ENCODE measurements at regions not wholly inside any gene's neighbourhood (a gene's known extent, or its start where the extent isn't known, plus 50 kb on each side); places are given as distances from the start of the nearest gene placed in this dataset.

DNA sequence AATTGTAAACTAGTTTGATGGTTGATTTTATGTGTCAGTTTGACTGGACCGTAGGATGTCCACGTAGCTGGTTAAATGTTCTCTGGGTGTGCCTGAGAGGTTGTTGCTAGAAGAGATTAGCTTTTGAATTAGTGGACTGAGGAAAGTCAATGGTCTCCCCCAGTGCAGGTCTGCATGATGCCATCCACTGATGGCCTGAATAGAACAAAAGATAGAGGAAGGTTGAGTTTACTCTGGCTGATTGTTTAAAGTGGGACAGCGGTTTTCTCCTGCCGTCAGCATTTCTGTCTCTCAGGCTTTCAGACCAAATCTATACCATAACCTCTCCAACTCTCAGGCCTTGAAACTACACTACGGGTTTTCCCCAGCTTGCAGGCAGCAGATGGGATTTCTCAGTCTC lies 899.2 kb upstream of the WWC1 start:
- Histone ChIP-seq H3K27ac (ENCODE audit: low read length in 2 of 2) (no peak overlapping the region), H3K36me3 (replicated peaks in 1 of 2; ENCODE audit: control extremely low read depth in 1 of 2, control insufficient read depth in 1 of 2, extremely low read depth in 1 of 2, insufficient read depth in 2 of 2, low read length in 1 of 2) (no peaks in the 10 kb centered on the region), H2AFZ (ENCODE audit: insufficient read depth, low read depth, low read length, poor library complexity, severe bottlenecking) (no peak overlapping the region), H3K9me3 (ENCODE audit: control extremely low read depth in 1 of 3, control insufficient read depth in 2 of 3, insufficient read depth in 1 of 3, low read length in 2 of 3) (no peaks in the 10 kb centered on the region), H3K4me2 (replicated peaks; ENCODE audit: low read depth, low read length, poor library complexity, severe bottlenecking) (no peak overlapping the region), H3K79me2 (ENCODE audit: control insufficient read depth, insufficient read depth, low read length) (no peaks in the 10 kb centered on the region), H3K27me3 (replicated peaks in 1 of 4; ENCODE audit: control extremely low read depth in 1 of 4, control insufficient read depth in 3 of 4, insufficient read depth in 4 of 4, low read length in 3 of 4) (no peaks in the 10 kb centered on the region), H3K9ac (ENCODE audit: low read length) (no peak overlapping the region), H3K4me1 (ENCODE audit: control insufficient read depth in 2 of 2, insufficient read depth in 2 of 2, low read length in 2 of 2) (no peaks in the 10 kb centered on the region), H4K20me1 (ENCODE audit: control insufficient read depth, insufficient read depth, low read length, poor library complexity, severe bottlenecking) (no peaks in the 10 kb centered on the region), H3K4me3 (ENCODE audit: control extremely low read depth in 1 of 5, extremely low read depth in 1 of 5, insufficient read depth in 1 of 5, low read depth in 2 of 5, low read length in 4 of 5) (no peak overlapping the region)
- Mint-ChIP-seq H3K4me3 (no peak overlapping the region), H3K4me1 (no peaks in the 10 kb centered on the region), H3K27ac (no peak overlapping the region), H3K27me3 (no peaks in the 10 kb centered on the region), H3K9me3 (ENCODE audit: insufficient read depth) (peaks cover 7% of the 10 kb centered on the region)
- intact Hi-C loops (cut with micrococcal nuclease): no loop called here
- 94% methylated on average over 2 of the region's 5 CpGs for WGBS (ENCODE audit: insufficient coverage)
- no peak for TF ChIP-seq EZH2 (IDR thresholded peaks at IDR 0.05; ENCODE audit: borderline replicate concordance, insufficient read depth, low read depth, low read length, poor library complexity, severe bottlenecking)
- TF ChIP-seq, protein P1, sequence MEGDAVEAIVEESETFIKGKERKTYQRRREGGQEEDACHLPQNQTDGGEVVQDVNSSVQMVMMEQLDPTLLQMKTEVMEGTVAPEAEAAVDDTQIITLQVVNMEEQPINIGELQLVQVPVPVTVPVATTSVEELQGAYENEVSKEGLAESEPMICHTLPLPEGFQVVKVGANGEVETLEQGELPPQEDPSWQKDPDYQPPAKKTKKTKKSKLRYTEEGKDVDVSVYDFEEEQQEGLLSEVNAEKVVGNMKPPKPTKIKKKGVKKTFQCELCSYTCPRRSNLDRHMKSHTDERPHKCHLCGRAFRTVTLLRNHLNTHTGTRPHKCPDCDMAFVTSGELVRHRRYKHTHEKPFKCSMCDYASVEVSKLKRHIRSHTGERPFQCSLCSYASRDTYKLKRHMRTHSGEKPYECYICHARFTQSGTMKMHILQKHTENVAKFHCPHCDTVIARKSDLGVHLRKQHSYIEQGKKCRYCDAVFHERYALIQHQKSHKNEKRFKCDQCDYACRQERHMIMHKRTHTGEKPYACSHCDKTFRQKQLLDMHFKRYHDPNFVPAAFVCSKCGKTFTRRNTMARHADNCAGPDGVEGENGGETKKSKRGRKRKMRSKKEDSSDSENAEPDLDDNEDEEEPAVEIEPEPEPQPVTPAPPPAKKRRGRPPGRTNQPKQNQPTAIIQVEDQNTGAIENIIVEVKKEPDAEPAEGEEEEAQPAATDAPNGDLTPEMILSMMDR (IDR thresholded peaks at IDR 0.05): no peak
- ChIA-PET POLR2A (no interaction called here), CTCF (no interaction called here)
- DNase-seq: no peak
- no peak for ATAC-seq (ENCODE audit: low read depth)

DNA sequence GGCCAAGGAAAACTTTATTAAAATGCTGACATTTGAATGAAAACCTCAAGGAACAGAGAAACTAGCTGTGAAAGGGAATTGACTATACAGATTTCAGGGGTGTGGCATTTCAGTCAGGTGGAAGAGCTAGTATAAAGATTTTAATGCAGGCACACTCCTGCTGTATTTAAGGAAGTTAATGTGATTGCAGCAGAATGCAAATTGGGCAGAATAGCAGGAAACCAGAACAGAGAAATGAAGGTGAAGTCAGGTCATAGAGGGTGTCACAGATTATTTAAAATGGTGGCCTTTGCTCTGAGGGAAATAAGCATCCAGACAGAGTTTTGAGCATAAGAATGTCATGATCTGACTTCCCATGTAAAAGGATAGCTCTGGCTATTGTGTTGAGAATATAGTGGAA lies 898.1 kb upstream of the WWC1 start:
- no peaks in the 10 kb centered on the region for H3K27me3 Mint-ChIP-seq

More for the DNA sequence above, 898.1 kb upstream of the WWC1 start:
- ATAC-seq (ENCODE audit: low read depth): no peak
- TF ChIP-seq, protein P1 (IDR thresholded peaks at IDR 0.05): no peak
- TF ChIP-seq EZH2 (IDR thresholded peaks at IDR 0.05; ENCODE audit: borderline replicate concordance, insufficient read depth, low read depth, low read length, poor library complexity, severe bottlenecking): no peak
- no peaks in the 10 kb centered on the region for H4K20me1 ChIP-seq (ENCODE audit: control insufficient read depth, insufficient read depth, low read length, poor library complexity, severe bottlenecking)
- intact Hi-C loops (cut with micrococcal nuclease): no loop called here
- ChIA-PET CTCF (no interaction called here), POLR2A (no interaction called here)
- H3K36me3 ChIP-seq (replicated peaks in 1 of 2; ENCODE audit: control extremely low read depth in 1 of 2, control insufficient read depth in 1 of 2, extremely low read depth in 1 of 2, insufficient read depth in 2 of 2, low read length in 1 of 2): no peaks in the 10 kb centered on the region
- no peaks in the 10 kb centered on the region for H3K27me3 ChIP-seq (replicated peaks in 1 of 4; ENCODE audit: control extremely low read depth in 1 of 4, control insufficient read depth in 3 of 4, insufficient read depth in 4 of 4, low read length in 3 of 4)
- DNase-seq: no peak
- no peaks in the 10 kb centered on the region for H3K79me2 ChIP-seq (ENCODE audit: control insufficient read depth, insufficient read depth, low read length)
- no peaks in the 10 kb centered on the region for H3K9me3 ChIP-seq (ENCODE audit: control extremely low read depth in 1 of 3, control insufficient read depth in 2 of 3, insufficient read depth in 1 of 3, low read length in 2 of 3)
- Mint-ChIP-seq H3K27ac (no peak overlapping the region), H3K9me3 (ENCODE audit: insufficient read depth) (peaks cover 7% of the 10 kb centered on the region), H3K4me1 (no peaks in the 10 kb centered on the region), H3K4me3 (no peak overlapping the region)
- no peak overlapping the region for H3K4me3 ChIP-seq (ENCODE audit: control extremely low read depth in 1 of 5, extremely low read depth in 1 of 5, insufficient read depth in 1 of 5, low read depth in 2 of 5, low read length in 4 of 5)
- no peak overlapping the region for H2AFZ ChIP-seq (ENCODE audit: insufficient read depth, low read depth, low read length, poor library complexity, severe bottlenecking)
- no peak overlapping the region for H3K4me2 ChIP-seq (replicated peaks; ENCODE audit: low read depth, low read length, poor library complexity, severe bottlenecking)
- no peak overlapping the region for H3K9ac ChIP-seq (ENCODE audit: low read length)
- no peaks in the 10 kb centered on the region for H3K4me1 ChIP-seq (ENCODE audit: control insufficient read depth in 2 of 2, insufficient read depth in 2 of 2, low read length in 2 of 2)
- no peak overlapping the region for H3K27ac ChIP-seq (ENCODE audit: low read length in 2 of 2)
